GM23338 (cell line): ENCODE measurements at regions not wholly inside any gene's neighbourhood (a gene's known extent, or its start where the extent isn't known, plus 50 kb on each side); places are given as distances from the start of the nearest gene placed in this dataset.
A peak's percentile ranks its signal among the peaks of the same experiment; 100 is the strongest.

ENCODE experiments used
- ATAC-seq: fragments of 200-7000 bp; cut with Tn5 transposase; 3 replicates; pipeline ENCODE4 v1.9.1; 2020
- DNase-seq: peaks from one replicate; pipeline ENCODE4 v3.0.0-alpha.2; 2015; ENCODE audit warnings: low spot score
- H2AFZ ChIP-seq: fragments of 200-600 bp; sonication (generic); 2 replicates; pipeline ENCODE4 v1.8.0; 2016; ENCODE audit warnings: antibody characterized with exemption, mild to moderate bottlenecking, moderate library complexity
- H3F3A ChIP-seq: fragments of 200-600 bp; sonication (generic); replicated peaks from 2 replicates; pipeline ENCODE4 v1.8.0; 2017; ENCODE audit warnings: antibody characterized with exemption, mixed run types, low read depth
- H3K27ac ChIP-seq: fragments of 200-600 bp; sonication (generic); 2 replicates; pipeline ENCODE4 v1.6.1; 2016; ENCODE audit warnings: low read depth
- H3K27me3 ChIP-seq: fragments of 200-600 bp; sonication (generic); 2 replicates; pipeline ENCODE4 v1.8.0; 2016; ENCODE audit warnings: mild to moderate bottlenecking, mixed run types, moderate library complexity; ENCODE audit not compliant: insufficient read depth
- H3K36me3 ChIP-seq: fragments of 200-600 bp; sonication (generic); 2 replicates; pipeline ENCODE4 v1.8.0; 2016; ENCODE audit warnings: mild to moderate bottlenecking; ENCODE audit not compliant: insufficient read depth
- H3K4me1 ChIP-seq: fragments of 200-600 bp; sonication (generic); 2 replicates; pipeline ENCODE4 v1.8.0; 2016; ENCODE audit warnings: mild to moderate bottlenecking, moderate library complexity; ENCODE audit not compliant: insufficient read depth
- H3K4me2 ChIP-seq: fragments of 200-600 bp; sonication (generic); 2 replicates; pipeline ENCODE4 v1.7.1; 2017; ENCODE audit warnings: mixed run types
- H3K4me3 ChIP-seq: fragments of 200-600 bp; sonication (generic); 2 replicates; pipeline ENCODE4 v1.6.1; 2016; ENCODE audit warnings: mixed run types
- H3K79me2 ChIP-seq: fragments of 200-600 bp; sonication (generic); replicated peaks from 2 replicates; pipeline ENCODE4 v1.8.0; 2017; ENCODE audit warnings: mild to moderate bottlenecking; ENCODE audit not compliant: insufficient read depth
- H3K9me2 ChIP-seq: fragments of 200-600 bp; sonication (generic); 2 replicates; pipeline ENCODE4 v1.8.0; 2017; ENCODE audit not compliant: insufficient read depth
- H4K20me1 ChIP-seq: fragments of 200-600 bp; sonication (generic); replicated peaks from 2 replicates; pipeline ENCODE4 v1.8.0; 2017; ENCODE audit warnings: mild to moderate bottlenecking; ENCODE audit not compliant: insufficient read depth
- H3K27ac Mint-ChIP-seq: 2 replicates; pipeline ENCODE4 v1.8.0; 2020; ENCODE audit warnings: inconsistent platforms, mild to moderate bottlenecking, moderate library complexity, mixed read lengths
- H3K27me3 Mint-ChIP-seq: 3 replicates; pipeline ENCODE4 v1.8.0; 2022; ENCODE audit warnings: low read depth, mild to moderate bottlenecking, moderate library complexity, mixed read lengths, inconsistent platforms; ENCODE audit not compliant: insufficient read depth, poor library complexity
- H3K36me3 Mint-ChIP-seq: 3 replicates; pipeline ENCODE4 v1.8.0; 2021; ENCODE audit warnings: low read depth, mild to moderate bottlenecking, inconsistent platforms, moderate library complexity, mixed read lengths
- H3K4me1 Mint-ChIP-seq: 3 replicates; pipeline ENCODE4 v1.8.0; 2020; ENCODE audit warnings: mild to moderate bottlenecking, inconsistent platforms, mixed read lengths
- H3K4me3 Mint-ChIP-seq: 3 replicates; pipeline ENCODE4 v1.8.0; 2021; ENCODE audit warnings: moderate library complexity, mild to moderate bottlenecking, inconsistent platforms, mixed read lengths
- H3K9me3 Mint-ChIP-seq: 3 replicates; pipeline ENCODE4 v1.8.0; 2020; ENCODE audit warnings: moderate library complexity, mild to moderate bottlenecking, inconsistent platforms, mixed read lengths
- CREB1 ChIP-seq: fragments of 250-450 bp; sonication (Bioruptor Pico); IDR thresholded peaks from 2 replicates; pipeline ENCODE4 v1.5.0; 2020; ENCODE audit warnings: low read depth, mild to moderate bottlenecking, moderate library complexity
- CTCF ChIP-seq, 2 experiments: fragments of 200-600 bp in 1 of 2; sonication (generic) in 1 of 2; conservative IDR thresholded peaks; 2 replicates each; pipeline versions ENCODE4 v1.5.1 to v1.6.1; 2016 to 2017; ENCODE audit warnings: antibody characterized with exemption in 2 of 2, low read depth in 2 of 2, mild to moderate bottlenecking in 2 of 2, moderate library complexity in 1 of 2
- ETS1 ChIP-seq: IDR thresholded peaks from 2 replicates; pipeline ENCODE4 v1.6.1; 2016; ENCODE audit warnings: antibody characterized with exemption
- EZH2 ChIP-seq: fragments of 200-600 bp; sonication (generic); IDR thresholded peaks from one replicate; pipeline ENCODE4 v1.8.0; 2017; ENCODE audit warnings: antibody characterized with exemption, mild to moderate bottlenecking, low read depth; ENCODE audit not compliant: unreplicated experiment
- EZH2phosphoT487 ChIP-seq: fragments of 200-600 bp; sonication (generic); IDR thresholded peaks from one replicate; pipeline ENCODE4 v1.8.1; 2018; ENCODE audit warnings: antibody characterized with exemption; ENCODE audit not compliant: unreplicated experiment
- JUNB ChIP-seq: IDR thresholded peaks from one replicate; pipeline ENCODE4 v1.6.1; 2016; ENCODE audit warnings: antibody characterized with exemption; ENCODE audit not compliant: unreplicated experiment
- NANOG ChIP-seq: IDR thresholded peaks from 2 replicates; pipeline ENCODE4 v1.6.1; 2016; ENCODE audit warnings: antibody characterized with exemption, borderline replicate concordance
- POLR2AphosphoS5 ChIP-seq: IDR thresholded peaks from 2 replicates; pipeline ENCODE4 v1.6.1; 2016; ENCODE audit warnings: antibody characterized with exemption, low read depth
- REST ChIP-seq: IDR thresholded peaks from one replicate; pipeline ENCODE4 v1.6.1; 2018; ENCODE audit warnings: antibody characterized with exemption; ENCODE audit not compliant: unreplicated experiment
- STAT1 ChIP-seq: IDR thresholded peaks from one replicate; pipeline ENCODE4 v1.6.1; 2016; ENCODE audit warnings: antibody characterized with exemption; ENCODE audit not compliant: unreplicated experiment
- ZNF114 ChIP-seq: fragments of 250-450 bp; sonication (Bioruptor Pico); IDR thresholded peaks from 2 replicates; pipeline ENCODE4 v1.5.0; 2020; ENCODE audit warnings: mild to moderate bottlenecking, moderate library complexity
- ZNF331 ChIP-seq: fragments of 250-450 bp; sonication (Bioruptor Pico); IDR thresholded peaks from 2 replicates; pipeline ENCODE4 v1.5.0; 2020; ENCODE audit warnings: low read depth, mild to moderate bottlenecking, moderate library complexity
- TF ChIP-seq, protein P1 (sequence below): fragments of 250-450 bp; sonication (Bioruptor Pico); IDR thresholded peaks from 2 replicates; pipeline ENCODE4 v1.5.0; 2020; ENCODE audit warnings: mild to moderate bottlenecking, moderate library complexity

DNA sequence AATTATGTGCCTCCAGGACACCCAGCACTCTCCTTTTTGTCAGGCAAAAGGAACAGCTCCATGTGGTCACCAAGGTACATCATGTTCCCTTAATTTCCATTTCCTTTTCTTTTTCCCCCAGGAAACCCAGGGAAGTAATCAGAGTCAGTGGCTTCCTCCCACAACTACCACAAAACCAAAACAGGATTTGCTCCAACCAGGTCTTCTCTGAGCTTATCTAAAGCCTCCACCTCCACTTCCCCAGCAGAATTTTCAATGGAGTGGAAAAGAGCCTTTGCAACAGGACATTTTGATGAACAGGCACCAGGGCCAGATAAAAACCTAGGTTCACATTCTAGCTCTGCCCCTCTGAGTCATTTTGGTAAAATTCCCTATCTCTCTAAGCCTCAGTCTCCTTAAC, 154.3 kb downstream of the NR2F2 start:
- Histone ChIP-seq H3K4me2 (no peak overlapping the region), H3K36me3 (no peaks in the 10 kb centered on the region), H4K20me1 (no peaks in the 10 kb centered on the region), H3K9me2 (no peaks in the 10 kb centered on the region), H3F3A (no peaks in the 10 kb centered on the region), H3K79me2 (no peaks in the 10 kb centered on the region), H3K4me3 (no peak overlapping the region), H3K4me1 (no peaks in the 10 kb centered on the region), H3K27ac (no peak overlapping the region), H3K27me3 (no peaks in the 10 kb centered on the region), H2AFZ (peak overlapping the region; percentile 9; the same call in 1 of the 2 replicates)
- no peak overlapping the region for H3K27ac Mint-ChIP-seq
- H3K9me3 Mint-ChIP-seq: no peaks in the 10 kb centered on the region
- no peak for ATAC-seq
- H3K4me3 Mint-ChIP-seq: no peak overlapping the region
- H3K27me3 Mint-ChIP-seq: peaks cover 2% of the 10 kb centered on the region
- H3K36me3 Mint-ChIP-seq: no peaks in the 10 kb centered on the region
- DNase-seq: no peak
- H3K4me1 Mint-ChIP-seq: no peaks in the 10 kb centered on the region; the same call in 2 of the 3 replicates
- no peak for TF ChIP-seq CREB1 (CRISPR knock-in tag)
- TF ChIP-seq JUNB: no peak
- TF ChIP-seq POLR2AphosphoS5: no peak
- no peak for TF ChIP-seq EZH2phosphoT487
- no peak for TF ChIP-seq NANOG
- TF ChIP-seq CTCF (conservative IDR thresholded peaks at IDR 0.05; ENCODE audit: low read depth in 2 of 2): no peak
- TF ChIP-seq EZH2: no peak
- no peak for TF ChIP-seq ZNF331 (CRISPR knock-in tag)
- no peak for TF ChIP-seq ZNF114
- TF ChIP-seq REST: no peak
- TF ChIP-seq ETS1: no peak
- TF ChIP-seq, protein P1, sequence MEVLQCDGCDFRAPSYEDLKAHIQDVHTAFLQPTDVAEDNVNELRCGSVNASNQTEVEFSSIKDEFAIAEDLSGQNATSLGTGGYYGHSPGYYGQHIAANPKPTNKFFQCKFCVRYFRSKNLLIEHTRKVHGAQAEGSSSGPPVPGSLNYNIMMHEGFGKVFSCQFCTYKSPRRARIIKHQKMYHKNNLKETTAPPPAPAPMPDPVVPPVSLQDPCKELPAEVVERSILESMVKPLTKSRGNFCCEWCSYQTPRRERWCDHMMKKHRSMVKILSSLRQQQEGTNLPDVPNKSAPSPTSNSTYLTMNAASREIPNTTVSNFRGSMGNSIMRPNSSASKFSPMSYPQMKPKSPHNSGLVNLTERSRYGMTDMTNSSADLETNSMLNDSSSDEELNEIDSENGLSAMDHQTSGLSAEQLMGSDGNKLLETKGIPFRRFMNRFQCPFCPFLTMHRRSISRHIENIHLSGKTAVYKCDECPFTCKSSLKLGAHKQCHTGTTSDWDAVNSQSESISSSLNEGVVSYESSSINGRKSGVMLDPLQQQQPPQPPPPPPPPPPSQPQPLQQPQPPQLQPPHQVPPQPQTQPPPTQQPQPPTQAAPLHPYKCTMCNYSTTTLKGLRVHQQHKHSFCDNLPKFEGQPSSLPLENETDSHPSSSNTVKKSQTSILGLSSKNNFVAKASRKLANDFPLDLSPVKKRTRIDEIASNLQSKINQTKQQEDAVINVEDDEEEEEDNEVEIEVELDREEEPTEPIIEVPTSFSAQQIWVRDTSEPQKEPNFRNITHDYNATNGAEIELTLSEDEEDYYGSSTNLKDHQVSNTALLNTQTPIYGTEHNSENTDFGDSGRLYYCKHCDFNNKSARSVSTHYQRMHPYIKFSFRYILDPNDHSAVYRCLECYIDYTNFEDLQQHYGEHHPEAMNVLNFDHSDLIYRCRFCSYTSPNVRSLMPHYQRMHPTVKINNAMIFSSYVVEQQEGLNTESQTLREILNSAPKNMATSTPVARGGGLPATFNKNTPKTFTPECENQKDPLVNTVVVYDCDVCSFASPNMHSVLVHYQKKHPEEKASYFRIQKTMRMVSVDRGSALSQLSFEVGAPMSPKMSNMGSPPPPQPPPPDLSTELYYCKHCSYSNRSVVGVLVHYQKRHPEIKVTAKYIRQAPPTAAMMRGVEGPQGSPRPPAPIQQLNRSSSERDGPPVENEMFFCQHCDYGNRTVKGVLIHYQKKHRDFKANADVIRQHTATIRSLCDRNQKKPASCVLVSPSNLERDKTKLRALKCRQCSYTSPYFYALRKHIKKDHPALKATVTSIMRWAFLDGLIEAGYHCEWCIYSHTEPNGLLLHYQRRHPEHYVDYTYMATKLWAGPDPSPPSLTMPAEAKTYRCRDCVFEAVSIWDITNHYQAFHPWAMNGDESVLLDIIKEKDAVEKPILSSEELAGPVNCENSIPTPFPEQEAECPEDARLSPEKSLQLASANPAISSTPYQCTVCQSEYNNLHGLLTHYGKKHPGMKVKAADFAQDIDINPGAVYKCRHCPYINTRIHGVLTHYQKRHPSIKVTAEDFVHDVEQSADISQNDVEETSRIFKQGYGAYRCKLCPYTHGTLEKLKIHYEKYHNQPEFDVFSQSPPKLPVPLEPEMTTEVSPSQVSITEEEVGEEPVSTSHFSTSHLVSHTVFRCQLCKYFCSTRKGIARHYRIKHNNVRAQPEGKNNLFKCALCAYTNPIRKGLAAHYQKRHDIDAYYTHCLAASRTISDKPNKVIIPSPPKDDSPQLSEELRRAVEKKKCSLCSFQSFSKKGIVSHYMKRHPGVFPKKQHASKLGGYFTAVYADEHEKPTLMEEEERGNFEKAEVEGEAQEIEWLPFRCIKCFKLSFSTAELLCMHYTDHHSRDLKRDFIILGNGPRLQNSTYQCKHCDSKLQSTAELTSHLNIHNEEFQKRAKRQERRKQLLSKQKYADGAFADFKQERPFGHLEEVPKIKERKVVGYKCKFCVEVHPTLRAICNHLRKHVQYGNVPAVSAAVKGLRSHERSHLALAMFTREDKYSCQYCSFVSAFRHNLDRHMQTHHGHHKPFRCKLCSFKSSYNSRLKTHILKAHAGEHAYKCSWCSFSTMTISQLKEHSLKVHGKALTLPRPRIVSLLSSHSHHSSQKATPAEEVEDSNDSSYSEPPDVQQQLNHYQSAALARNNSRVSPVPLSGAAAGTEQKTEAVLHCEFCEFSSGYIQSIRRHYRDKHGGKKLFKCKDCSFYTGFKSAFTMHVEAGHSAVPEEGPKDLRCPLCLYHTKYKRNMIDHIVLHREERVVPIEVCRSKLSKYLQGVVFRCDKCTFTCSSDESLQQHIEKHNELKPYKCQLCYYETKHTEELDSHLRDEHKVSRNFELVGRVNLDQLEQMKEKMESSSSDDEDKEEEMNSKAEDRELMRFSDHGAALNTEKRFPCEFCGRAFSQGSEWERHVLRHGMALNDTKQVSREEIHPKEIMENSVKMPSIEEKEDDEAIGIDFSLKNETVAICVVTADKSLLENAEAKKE: no peak
- no peak for TF ChIP-seq STAT1
